ENCODE measurements at regions not wholly inside any gene's neighbourhood (a gene's known extent, or its start where the extent isn't known, plus 50 kb on each side); places are given as distances from the start of the nearest gene placed in this dataset.

DNA sequence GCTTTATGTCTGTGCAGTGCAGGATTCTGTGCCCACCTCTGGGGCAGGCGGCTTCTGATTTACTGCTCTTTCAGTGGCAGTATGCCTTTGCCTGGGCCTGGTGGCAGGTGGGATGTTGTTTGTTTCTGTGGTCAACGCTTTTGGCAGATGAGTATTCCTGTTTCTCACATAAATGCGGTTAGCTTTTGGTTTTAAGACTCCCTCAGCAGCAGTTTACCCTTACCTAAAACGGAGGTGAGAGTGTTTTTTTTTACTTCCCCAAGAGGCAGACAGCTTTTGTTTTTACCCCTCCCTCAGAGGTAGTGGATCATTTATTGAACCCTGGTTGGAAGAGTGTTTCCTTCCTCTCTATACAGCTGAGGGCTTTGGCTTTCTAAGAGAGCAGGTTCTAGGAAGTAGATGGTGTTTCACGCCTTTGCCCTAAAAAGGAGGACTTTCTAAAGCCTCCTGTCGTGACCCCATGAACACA lies 134.1 kb upstream of the PLSCR5 start:
- Histone ChIP-seq H3K18ac (ENCODE audit: low read depth, low read length) (no peak overlapping the region), H3K27me3 (ENCODE audit: control insufficient read depth, insufficient read depth, low read length) (no peaks in the 10 kb centered on the region), H2AK9ac (replicated peaks; ENCODE audit: low read depth, low read length, poor library complexity) (no peak overlapping the region), H2AK5ac (ENCODE audit: low read depth, low read length) (no peak overlapping the region), H3K56ac (ENCODE audit: extremely low read depth, insufficient read depth, low read length) (no peak overlapping the region), H3K9me3 (ENCODE audit: control insufficient read depth, insufficient read depth, low read length) (no peaks in the 10 kb centered on the region), H2BK20ac (ENCODE audit: low read depth, low read length) (no peak overlapping the region), H3K36me3 (ENCODE audit: control insufficient read depth, insufficient read depth, low read length) (no peaks in the 10 kb centered on the region), H4K91ac (ENCODE audit: insufficient read depth, low read depth, low read length) (no peak overlapping the region), H2BK120ac (ENCODE audit: low read depth, low read length) (no peak overlapping the region), H4K5ac (ENCODE audit: low read depth, low read length) (no peak overlapping the region), H4K20me1 (ENCODE audit: insufficient read depth, low read length) (no peaks in the 10 kb centered on the region), H3K79me1 (ENCODE audit: low read depth in 1 of 2, low read length in 2 of 2) (no peaks in the 10 kb centered on the region), H3K4me2 (ENCODE audit: low read depth, low read length) (no peak overlapping the region), H3K4me1 (ENCODE audit: control insufficient read depth, insufficient read depth, low read length) (no peaks in the 10 kb centered on the region), H3K27ac (ENCODE audit: insufficient read depth, low read length) (no peak overlapping the region), H3K4ac (ENCODE audit: low read depth, low read length) (no peak overlapping the region), H3K14ac (replicated peaks; ENCODE audit: low read depth, low read length) (no peak overlapping the region), H3K9ac (ENCODE audit: low read depth, low read length) (no peak overlapping the region), H2BK5ac (ENCODE audit: low read depth, low read length, poor library complexity, severe bottlenecking) (no peak overlapping the region), H3K23ac (ENCODE audit: low read depth, low read length) (no peak overlapping the region), H3K4me3 (ENCODE audit: insufficient read depth, low read depth, low read length) (no peak overlapping the region), H2AFZ (replicated peaks; ENCODE audit: low read length, poor library complexity) (peak overlapping the region; percentile 33), H2BK15ac (ENCODE audit: low read depth, low read length) (no peak overlapping the region), H4K8ac (ENCODE audit: low read depth in 2 of 2, low read length in 2 of 2) (no peak overlapping the region), H3K9me1 (ENCODE audit: insufficient read depth, low read length) (no peaks in the 10 kb centered on the region)
- ATAC-seq (ENCODE audit: low read depth), result no peak
- in situ Hi-C loops (cut with MboI; ENCODE audit: low sequenced_read_pairs), result no loop called here
- intact Hi-C loops (cut with micrococcal nuclease), result no loop called here
- DNase-seq, result no peak
- CTCF ChIA-PET, result no interaction called here
- no CpG with 5 or more reads among the region's 6 CpGs for WGBS, 2 experiments (ENCODE audit: extremely low coverage in 2 of 2, insufficient read length in 1 of 2)
- POLR2A ChIA-PET (ENCODE audit: unreplicated experiment), result no interaction called here
- BruUV-seq (replicated peaks), result no TSS peak
- dilution Hi-C loops (cut with HindIII; ENCODE audit: low sequenced_read_pairs, unreplicated experiment), result no loop called here
- TF ChIP-seq SMC3 (IDR thresholded peaks at IDR 0.05; ENCODE audit: low read depth, low read length), result no peak
- TF ChIP-seq BHLHE40 (IDR thresholded peaks at IDR 0.05; ENCODE audit: low read depth, low read length), result no peak
- no peak for TF ChIP-seq RCOR1 (IDR thresholded peaks at IDR 0.05; ENCODE audit: insufficient replicate concordance, low read length)
- TF ChIP-seq NFE2L2 (IDR thresholded peaks at IDR 0.05; ENCODE audit: low read depth, low read length), result no peak
